SK-N-SH treated with all-trans-retinoic acid at 6 μM for 48 hours (cell line): ENCODE measurements at regions not wholly inside any gene's neighbourhood (a gene's known extent, or its start where the extent isn't known, plus 50 kb on each side); places are given as distances from the start of the nearest gene placed in this dataset.

Experiments used
- ATAC-seq: fragments of 200-7000 bp; cut with Tn5 transposase; 3 replicates; pipeline ENCODE4 v1.9.1; 2020; ENCODE audit warnings: mild to moderate bottlenecking, moderate library complexity
- BACH2 ChIP-seq: fragments of 250-450 bp; sonication (Bioruptor Pico); IDR thresholded peaks from 2 replicates; pipeline ENCODE4 v1.9.0; 2021; ENCODE audit warnings: mild to moderate bottlenecking, borderline replicate concordance
- CSDC2 ChIP-seq: fragments of 250-450 bp; sonication (Bioruptor Pico); IDR thresholded peaks from 2 replicates; pipeline ENCODE4 v1.5.0; 2020; ENCODE audit warnings: mild to moderate bottlenecking, moderate library complexity
- ESRRG ChIP-seq: fragments of 250-450 bp; sonication (Bioruptor Pico); IDR thresholded peaks from 2 replicates; pipeline ENCODE4 v1.6.1; 2021; ENCODE audit warnings: mild to moderate bottlenecking
- GLIS3 ChIP-seq: fragments of 250-450 bp; sonication (Bioruptor Pico); IDR thresholded peaks from 2 replicates; pipeline ENCODE4 v1.5.0; 2020; ENCODE audit warnings: mild to moderate bottlenecking, moderate library complexity
- OSR1 ChIP-seq: fragments of 250-450 bp; sonication (Bioruptor Pico); IDR thresholded peaks from 2 replicates; pipeline ENCODE4 v1.8.0; 2022; ENCODE audit warnings: moderate library complexity, mild to moderate bottlenecking, inconsistent platforms
- POU6F1 ChIP-seq: fragments of 250-450 bp; sonication (Bioruptor Pico); IDR thresholded peaks from 2 replicates; pipeline ENCODE4 v1.8.0; 2021; ENCODE audit warnings: low read depth, mild to moderate bottlenecking, moderate library complexity, borderline replicate concordance
- PPARA ChIP-seq: fragments of 250-450 bp; sonication (Bioruptor Pico); IDR thresholded peaks from 2 replicates; pipeline ENCODE4 v1.5.0; 2020; ENCODE audit warnings: mild to moderate bottlenecking, borderline replicate concordance
- RARB ChIP-seq: fragments of 250-450 bp; sonication (Bioruptor Pico); IDR thresholded peaks from 2 replicates; pipeline ENCODE4 v1.8.0; 2021; ENCODE audit warnings: mild to moderate bottlenecking, moderate library complexity
- SNAI2 ChIP-seq: fragments of 250-450 bp; sonication (Bioruptor Pico); IDR thresholded peaks from 2 replicates; pipeline ENCODE4 v1.5.0; 2020; ENCODE audit warnings: mild to moderate bottlenecking, moderate library complexity
- TCF4 ChIP-seq: fragments of 250-450 bp; sonication (Bioruptor Pico); IDR thresholded peaks from 2 replicates; pipeline ENCODE4 v1.8.0; 2021; ENCODE audit warnings: mild to moderate bottlenecking, moderate library complexity, borderline replicate concordance
- TOX ChIP-seq: fragments of 250-450 bp; sonication (Bioruptor Pico); IDR thresholded peaks from 2 replicates; pipeline ENCODE4 v1.8.0; 2021; ENCODE audit warnings: mild to moderate bottlenecking, moderate library complexity, borderline replicate concordance
- ZFP3 ChIP-seq: fragments of 250-450 bp; sonication (Bioruptor Pico); IDR thresholded peaks from 2 replicates; pipeline ENCODE4 v1.5.0; 2020; ENCODE audit warnings: mild to moderate bottlenecking, moderate library complexity
- ZFP30 ChIP-seq: fragments of 450-650 bp; formaldehyde crosslinking; IDR thresholded peaks from 2 replicates; pipeline ENCODE4 v1.5.0; 2022; ENCODE audit warnings: mild to moderate bottlenecking, moderate library complexity
- ZNF565 ChIP-seq: fragments of 450-650 bp; formaldehyde crosslinking; conservative IDR thresholded peaks from 2 replicates; pipeline ENCODE4 v1.5.0; 2020; ENCODE audit warnings: low read depth, mild to moderate bottlenecking, moderate library complexity
- ZNF70 ChIP-seq: fragments of 450-650 bp; formaldehyde crosslinking; IDR thresholded peaks from 2 replicates; pipeline ENCODE4 v1.5.0; 2020; ENCODE audit warnings: mild to moderate bottlenecking, moderate library complexity
- ZNF8 ChIP-seq: fragments of 450-650 bp; formaldehyde crosslinking; IDR thresholded peaks from 2 replicates; pipeline ENCODE4 v1.5.0; 2020; ENCODE audit warnings: mild to moderate bottlenecking, moderate library complexity
- TF ChIP-seq, protein P1 (sequence below): fragments of 250-450 bp; sonication (Bioruptor Pico); IDR thresholded peaks from 2 replicates; pipeline ENCODE4 v1.8.0; 2020; ENCODE audit warnings: mild to moderate bottlenecking, moderate library complexity, borderline replicate concordance
- TF ChIP-seq, protein P2 (sequence below): fragments of 250-450 bp; sonication (Bioruptor Pico); IDR thresholded peaks from 2 replicates; pipeline ENCODE4 v1.5.0; 2020; ENCODE audit warnings: mild to moderate bottlenecking, moderate library complexity

DNA sequence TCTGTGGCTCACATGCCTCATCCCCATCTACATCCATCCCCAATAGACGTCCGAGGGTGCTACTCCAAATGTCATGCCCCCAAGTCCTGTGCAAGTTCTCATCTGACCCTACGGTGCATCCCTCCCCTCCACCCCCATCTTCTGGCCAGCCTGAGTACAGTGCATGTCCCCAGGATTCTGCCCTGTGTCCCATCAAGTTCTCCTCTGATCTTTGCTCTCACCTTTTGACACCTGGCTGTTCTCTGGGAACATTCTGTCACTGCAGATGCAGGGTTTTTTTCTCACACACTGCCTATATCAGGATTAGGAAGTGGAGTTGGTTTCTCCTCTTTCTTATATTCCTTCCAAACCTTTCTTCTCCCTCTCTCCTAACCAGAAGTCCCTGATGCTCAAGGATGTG lies 377.2 kb downstream of the GADD45G start:
- ATAC-seq: no peak
- TF ChIP-seq BACH2 (CRISPR knock-in tag) (no peak), TCF4 (CRISPR knock-in tag) (no peak), ZFP30 (CRISPR knock-in tag) (no peak), ZNF8 (no peak), RARB (no peak)

GRCh38 chr9:89983411-89983810 lies 378.6 kb downstream of the GADD45G start:
- no peak for ATAC-seq

DNA sequence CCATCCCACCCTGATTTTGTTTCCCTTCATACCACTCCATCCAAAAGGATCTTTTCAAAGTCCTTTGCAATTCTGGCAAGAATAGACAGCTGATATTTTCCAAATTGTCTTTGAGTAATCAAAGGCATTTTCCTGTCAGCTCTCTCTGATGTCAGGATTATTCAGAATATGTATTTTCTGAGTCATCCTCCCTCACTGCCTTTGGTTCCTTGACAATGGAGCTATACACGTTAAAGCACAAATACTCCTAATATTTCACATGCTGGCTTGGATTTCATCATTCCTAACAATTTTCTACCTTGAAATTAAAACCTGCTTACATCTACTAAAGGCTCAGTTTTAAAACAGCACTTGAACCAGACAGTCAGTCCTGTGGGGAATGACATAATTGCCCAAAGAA lies 379.4 kb downstream of the GADD45G start:
- TF ChIP-seq GLIS3 (CRISPR knock-in tag) (no peak), PPARA (CRISPR knock-in tag) (no peak), OSR1 (CRISPR knock-in tag) (no peak), ZNF8 (no peak), CSDC2 (no peak), SNAI2 (CRISPR knock-in tag) (no peak), POU6F1 (CRISPR knock-in tag) (no peak), TOX (no peak), BACH2 (CRISPR knock-in tag) (no peak), ZFP3 (no peak), RARB (no peak), ZNF70 (CRISPR knock-in tag) (no peak), ZNF565 (no peak), ESRRG (CRISPR knock-in tag) (no peak)
- TF ChIP-seq, protein P1, sequence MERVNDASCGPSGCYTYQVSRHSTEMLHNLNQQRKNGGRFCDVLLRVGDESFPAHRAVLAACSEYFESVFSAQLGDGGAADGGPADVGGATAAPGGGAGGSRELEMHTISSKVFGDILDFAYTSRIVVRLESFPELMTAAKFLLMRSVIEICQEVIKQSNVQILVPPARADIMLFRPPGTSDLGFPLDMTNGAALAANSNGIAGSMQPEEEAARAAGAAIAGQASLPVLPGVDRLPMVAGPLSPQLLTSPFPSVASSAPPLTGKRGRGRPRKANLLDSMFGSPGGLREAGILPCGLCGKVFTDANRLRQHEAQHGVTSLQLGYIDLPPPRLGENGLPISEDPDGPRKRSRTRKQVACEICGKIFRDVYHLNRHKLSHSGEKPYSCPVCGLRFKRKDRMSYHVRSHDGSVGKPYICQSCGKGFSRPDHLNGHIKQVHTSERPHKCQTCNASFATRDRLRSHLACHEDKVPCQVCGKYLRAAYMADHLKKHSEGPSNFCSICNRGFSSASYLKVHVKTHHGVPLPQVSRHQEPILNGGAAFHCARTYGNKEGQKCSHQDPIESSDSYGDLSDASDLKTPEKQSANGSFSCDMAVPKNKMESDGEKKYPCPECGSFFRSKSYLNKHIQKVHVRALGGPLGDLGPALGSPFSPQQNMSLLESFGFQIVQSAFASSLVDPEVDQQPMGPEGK (CRISPR knock-in tag): no peak
- TF ChIP-seq, all 23 proteins: peak for 0
- no peak for ATAC-seq

More at GRCh38 chr9:89983411-89983810, 378.6 kb downstream of the GADD45G start:
- TF ChIP-seq BACH2 (CRISPR knock-in tag) (no peak), OSR1 (CRISPR knock-in tag) (no peak), ZNF70 (CRISPR knock-in tag) (no peak), ZNF565 (no peak), TCF4 (CRISPR knock-in tag) (no peak), GLIS3 (CRISPR knock-in tag) (no peak), RARB (no peak), ZNF8 (no peak)
- TF ChIP-seq, protein P1 (CRISPR knock-in tag): no peak

DNA sequence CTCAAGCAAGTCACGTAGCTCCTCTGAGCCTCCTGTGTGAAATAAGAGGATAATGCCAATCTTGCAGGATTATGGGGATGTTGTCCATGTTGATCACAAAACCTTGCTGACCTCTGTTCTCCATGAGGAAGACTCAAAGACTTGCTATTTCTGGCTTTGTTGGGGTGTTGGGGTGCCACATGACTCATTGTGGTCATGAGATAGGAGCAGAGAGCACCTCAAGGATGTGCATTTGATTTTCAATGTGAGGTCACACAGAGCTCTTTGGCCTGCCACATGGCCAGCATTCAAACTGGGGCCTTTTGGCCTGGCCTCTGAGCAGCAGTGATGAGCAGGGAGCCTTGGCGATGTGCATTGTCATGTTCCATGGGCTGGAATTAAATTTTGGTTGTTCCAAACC lies 380.3 kb downstream of the GADD45G start:
- no peak for ATAC-seq
- no peak for TF ChIP-seq ZNF70 (CRISPR knock-in tag)
- TF ChIP-seq ZFP3: no peak
- no peak for TF ChIP-seq POU6F1 (CRISPR knock-in tag)
- TF ChIP-seq BACH2 (CRISPR knock-in tag): no peak
- no peak for TF ChIP-seq RARB
- TF ChIP-seq, protein P2, sequence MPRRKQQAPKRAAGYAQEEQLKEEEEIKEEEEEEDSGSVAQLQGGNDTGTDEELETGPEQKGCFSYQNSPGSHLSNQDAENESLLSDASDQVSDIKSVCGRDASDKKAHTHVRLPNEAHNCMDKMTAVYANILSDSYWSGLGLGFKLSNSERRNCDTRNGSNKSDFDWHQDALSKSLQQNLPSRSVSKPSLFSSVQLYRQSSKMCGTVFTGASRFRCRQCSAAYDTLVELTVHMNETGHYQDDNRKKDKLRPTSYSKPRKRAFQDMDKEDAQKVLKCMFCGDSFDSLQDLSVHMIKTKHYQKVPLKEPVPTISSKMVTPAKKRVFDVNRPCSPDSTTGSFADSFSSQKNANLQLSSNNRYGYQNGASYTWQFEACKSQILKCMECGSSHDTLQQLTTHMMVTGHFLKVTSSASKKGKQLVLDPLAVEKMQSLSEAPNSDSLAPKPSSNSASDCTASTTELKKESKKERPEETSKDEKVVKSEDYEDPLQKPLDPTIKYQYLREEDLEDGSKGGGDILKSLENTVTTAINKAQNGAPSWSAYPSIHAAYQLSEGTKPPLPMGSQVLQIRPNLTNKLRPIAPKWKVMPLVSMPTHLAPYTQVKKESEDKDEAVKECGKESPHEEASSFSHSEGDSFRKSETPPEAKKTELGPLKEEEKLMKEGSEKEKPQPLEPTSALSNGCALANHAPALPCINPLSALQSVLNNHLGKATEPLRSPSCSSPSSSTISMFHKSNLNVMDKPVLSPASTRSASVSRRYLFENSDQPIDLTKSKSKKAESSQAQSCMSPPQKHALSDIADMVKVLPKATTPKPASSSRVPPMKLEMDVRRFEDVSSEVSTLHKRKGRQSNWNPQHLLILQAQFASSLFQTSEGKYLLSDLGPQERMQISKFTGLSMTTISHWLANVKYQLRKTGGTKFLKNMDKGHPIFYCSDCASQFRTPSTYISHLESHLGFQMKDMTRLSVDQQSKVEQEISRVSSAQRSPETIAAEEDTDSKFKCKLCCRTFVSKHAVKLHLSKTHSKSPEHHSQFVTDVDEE (CRISPR knock-in tag): no peak
- TF ChIP-seq ZNF565: no peak
